ENCODE measurements at regions not wholly inside any gene's neighbourhood (a gene's known extent, or its start where the extent isn't known, plus 50 kb on each side); places are given as distances from the start of the nearest gene placed in this dataset.

DNA sequence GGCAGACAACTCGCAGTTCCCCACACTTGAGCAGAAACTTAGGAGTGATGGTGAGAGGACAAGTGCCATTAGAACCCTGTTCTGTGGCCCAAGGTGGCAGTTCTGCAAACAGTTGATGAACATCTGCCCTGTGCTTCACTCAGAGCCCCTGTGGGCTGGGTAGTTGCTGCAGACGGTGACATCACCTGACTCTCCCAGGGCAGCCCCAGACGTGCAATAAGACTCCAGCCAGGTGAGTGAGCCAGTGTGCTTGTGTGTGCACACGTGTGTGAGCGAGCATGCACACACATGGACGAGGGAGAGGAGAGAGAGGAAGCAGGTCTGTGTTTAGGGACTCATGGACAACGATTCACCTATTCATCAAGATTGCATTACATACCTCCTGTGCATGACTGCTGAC lies 136.0 kb upstream of the GLI2 start:
- Mint-ChIP-seq H3K4me3 (no peak overlapping the region), H3K27me3 (ENCODE audit: insufficient read depth) (no peaks in the 10 kb centered on the region), H3K9me3 (no peaks in the 10 kb centered on the region), H3K4me1 (ENCODE audit: low read depth) (no peaks in the 10 kb centered on the region), H3K36me3 (ENCODE audit: low read depth) (no peaks in the 10 kb centered on the region), H3K27ac (no peak overlapping the region)
- intact Hi-C loops (cut with micrococcal nuclease) = no loop called here
- DNase-seq (ENCODE audit: low spot score) = no peak

DNA sequence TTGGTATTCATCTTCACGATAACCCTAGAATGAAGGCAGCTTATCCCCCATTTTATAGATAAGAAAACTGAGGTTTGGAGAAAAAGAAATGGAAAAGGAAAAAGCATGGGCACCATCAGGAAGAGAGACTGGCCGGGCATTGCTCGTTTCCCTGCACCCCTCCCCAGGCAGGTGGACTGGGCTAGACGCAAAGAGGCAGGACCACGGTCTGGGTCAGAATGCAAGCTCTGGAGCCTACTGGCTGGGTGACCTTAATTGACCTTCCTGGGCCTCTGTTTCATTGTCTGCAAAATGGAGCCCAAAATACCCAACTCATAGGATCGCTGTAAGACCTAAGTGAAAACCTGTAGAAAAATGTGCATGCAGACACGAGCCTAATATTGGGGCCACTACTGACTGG lies 135.3 kb upstream of the GLI2 start:
- DNase-seq (ENCODE audit: low spot score) = no peak
- Mint-ChIP-seq H3K27me3 (ENCODE audit: insufficient read depth) (no peaks in the 10 kb centered on the region), H3K36me3 (ENCODE audit: low read depth) (no peaks in the 10 kb centered on the region), H3K27ac (no peak overlapping the region), H3K9me3 (no peaks in the 10 kb centered on the region), H3K4me1 (ENCODE audit: low read depth) (no peaks in the 10 kb centered on the region), H3K4me3 (no peak overlapping the region)
- intact Hi-C loops (cut with micrococcal nuclease) = no loop called here

DNA sequence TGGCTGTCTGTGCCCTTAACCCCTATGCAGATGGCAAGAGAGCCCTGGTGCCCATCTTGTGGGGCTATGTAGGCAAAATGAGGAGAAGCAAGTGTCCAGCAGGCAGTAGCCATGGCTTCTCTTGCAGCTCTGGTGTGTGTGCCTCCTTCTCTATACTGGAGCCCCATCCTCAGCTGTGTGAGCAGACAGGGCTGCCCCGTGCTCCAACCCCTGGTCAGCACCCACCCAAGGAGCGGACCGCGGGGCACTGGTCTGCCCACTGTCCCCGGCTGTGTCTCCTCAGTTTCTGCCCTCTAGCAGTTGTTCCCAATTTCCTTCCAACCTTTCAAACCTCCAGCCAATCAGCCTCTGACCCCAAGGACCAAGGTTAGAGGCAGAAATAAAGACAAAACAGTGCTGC lies 134.9 kb upstream of the GLI2 start:
- intact Hi-C loops (cut with micrococcal nuclease) = no loop called here
- H3K4me1 Mint-ChIP-seq (ENCODE audit: low read depth) = no peaks in the 10 kb centered on the region
- no peaks in the 10 kb centered on the region for H3K27me3 Mint-ChIP-seq (ENCODE audit: insufficient read depth)
- no peak overlapping the region for H3K27ac Mint-ChIP-seq
- no peak overlapping the region for H3K4me3 Mint-ChIP-seq
- no peaks in the 10 kb centered on the region for H3K9me3 Mint-ChIP-seq
- no peaks in the 10 kb centered on the region for H3K36me3 Mint-ChIP-seq (ENCODE audit: low read depth)
- DNase-seq (ENCODE audit: low spot score) = no peak

DNA sequence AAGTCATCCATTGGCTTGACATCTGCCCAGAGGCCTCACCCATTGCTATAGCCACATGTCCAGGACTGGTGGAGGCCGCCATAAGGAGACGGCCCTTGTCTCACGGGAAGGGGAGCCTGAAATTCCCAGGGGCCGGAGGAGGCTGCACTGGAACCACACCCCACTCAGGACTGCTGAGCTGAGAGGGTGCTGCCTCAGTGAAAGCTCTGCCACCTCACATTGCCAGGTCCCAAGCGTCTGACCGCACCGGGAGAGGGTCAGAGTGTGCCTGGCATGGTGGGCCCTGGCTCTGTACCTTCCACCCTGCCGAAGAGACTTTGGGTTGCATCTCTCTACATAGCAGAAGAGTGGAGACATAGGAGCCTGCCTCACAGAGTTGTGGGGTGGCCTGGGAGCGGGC lies 134.1 kb upstream of the GLI2 start:
- H3K27ac Mint-ChIP-seq = no peak overlapping the region
- no peaks in the 10 kb centered on the region for H3K27me3 Mint-ChIP-seq (ENCODE audit: insufficient read depth)
- H3K4me3 Mint-ChIP-seq = no peak overlapping the region
- H3K9me3 Mint-ChIP-seq = no peaks in the 10 kb centered on the region
- H3K4me1 Mint-ChIP-seq (ENCODE audit: low read depth) = no peaks in the 10 kb centered on the region
- H3K36me3 Mint-ChIP-seq (ENCODE audit: low read depth) = no peaks in the 10 kb centered on the region
- DNase-seq (ENCODE audit: low spot score) = no peak
- intact Hi-C loops (cut with micrococcal nuclease) = no loop called here

DNA sequence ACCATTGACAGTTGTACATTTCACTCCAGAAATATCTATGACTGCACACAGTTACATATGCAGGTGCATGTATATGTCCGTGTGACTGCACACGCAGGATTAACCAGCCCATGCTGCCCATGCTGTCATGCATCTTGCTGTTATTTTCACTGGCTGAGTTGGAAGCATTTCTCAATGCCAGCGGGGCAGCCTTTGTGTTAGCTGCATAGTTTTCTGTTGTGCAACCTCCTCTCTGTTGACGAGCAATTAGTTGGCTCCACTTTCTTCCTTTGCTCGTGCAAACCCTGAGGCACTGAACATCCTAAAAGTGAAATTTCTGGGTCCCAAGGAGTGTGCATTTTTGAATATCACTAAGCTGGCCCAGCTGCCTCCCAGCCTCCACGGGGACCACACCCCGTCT lies 133.4 kb upstream of the GLI2 start:
- Mint-ChIP-seq H3K9me3 (no peaks in the 10 kb centered on the region), H3K27me3 (ENCODE audit: insufficient read depth) (no peaks in the 10 kb centered on the region), H3K4me3 (no peak overlapping the region)

DNA sequence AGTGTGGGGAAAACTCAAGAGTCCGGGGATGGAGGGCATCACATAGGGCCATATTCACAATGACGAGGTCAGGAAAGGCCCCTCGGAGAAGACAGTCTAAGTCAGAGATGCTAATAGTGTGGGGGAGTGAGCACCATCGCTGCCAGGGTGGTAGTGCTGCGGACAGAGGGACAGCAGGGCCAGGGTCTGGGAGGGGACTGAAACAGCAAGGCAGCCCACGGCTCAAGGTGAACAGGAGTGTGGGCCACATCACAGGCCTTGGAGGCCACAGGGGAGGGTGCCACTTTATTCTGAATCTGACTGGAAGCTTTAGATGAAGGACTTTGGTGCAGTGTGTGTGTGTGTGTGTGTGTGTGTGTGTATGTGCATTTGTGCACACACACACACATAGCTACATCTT lies 130.9 kb upstream of the GLI2 start:
- no peak overlapping the region for H3K27ac Mint-ChIP-seq
- intact Hi-C loops (cut with micrococcal nuclease) = no loop called here
- no peaks in the 10 kb centered on the region for H3K4me1 Mint-ChIP-seq (ENCODE audit: low read depth)
- no peak overlapping the region for H3K4me3 Mint-ChIP-seq
- DNase-seq (ENCODE audit: low spot score) = no peak
- no peaks in the 10 kb centered on the region for H3K36me3 Mint-ChIP-seq (ENCODE audit: low read depth)
- H3K9me3 Mint-ChIP-seq = no peaks in the 10 kb centered on the region
- no peaks in the 10 kb centered on the region for H3K27me3 Mint-ChIP-seq (ENCODE audit: insufficient read depth)

More for the DNA sequence above, 133.4 kb upstream of the GLI2 start:
- Mint-ChIP-seq H3K27ac (no peak overlapping the region), H3K36me3 (ENCODE audit: low read depth) (no peaks in the 10 kb centered on the region), H3K4me1 (ENCODE audit: low read depth) (no peaks in the 10 kb centered on the region)
- intact Hi-C loops (cut with micrococcal nuclease) = no loop called here
- no peak for DNase-seq (ENCODE audit: low spot score)

DNA sequence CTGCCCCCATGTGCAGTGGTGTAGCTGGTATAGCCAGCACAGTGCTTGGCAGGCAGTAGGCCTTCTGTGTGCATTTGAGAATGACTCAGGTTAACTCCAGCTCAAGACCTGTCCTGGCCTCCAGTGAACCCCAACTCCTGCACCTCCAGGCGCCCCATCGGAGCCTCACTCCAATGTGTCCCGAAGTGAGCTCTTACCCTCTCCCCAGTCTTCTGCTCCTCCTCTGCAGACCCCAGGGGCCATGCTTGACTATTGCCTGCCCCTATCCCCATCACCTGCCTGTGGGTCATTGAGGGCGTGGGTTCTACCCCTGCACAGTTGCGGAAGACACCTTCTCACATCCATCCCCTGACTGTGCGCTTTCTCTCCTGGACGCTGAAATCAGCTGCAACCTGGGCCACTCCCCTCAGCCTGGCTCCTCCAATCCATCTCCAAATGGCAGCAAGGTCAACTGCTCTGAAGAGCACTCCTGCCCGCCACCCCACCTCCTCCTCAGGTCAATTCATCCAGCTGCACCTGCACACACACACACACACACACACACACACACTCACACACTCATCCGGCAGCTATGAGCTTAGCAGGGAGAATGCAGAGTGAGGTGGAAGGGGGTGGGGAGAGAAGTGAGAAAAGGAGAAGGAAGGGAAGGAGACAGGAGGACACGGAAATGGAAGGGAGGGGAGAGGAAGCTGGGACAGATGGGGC lies 130.3 kb upstream of the GLI2 start:
- no peaks in the 10 kb centered on the region for H3K9me3 Mint-ChIP-seq
- no peak for DNase-seq (ENCODE audit: low spot score)
- H3K4me1 Mint-ChIP-seq (ENCODE audit: low read depth) = no peaks in the 10 kb centered on the region
- H3K36me3 Mint-ChIP-seq (ENCODE audit: low read depth) = no peaks in the 10 kb centered on the region
- H3K27ac Mint-ChIP-seq = no peak overlapping the region
- intact Hi-C loops (cut with micrococcal nuclease) = no loop called here
- no peaks in the 10 kb centered on the region for H3K27me3 Mint-ChIP-seq (ENCODE audit: insufficient read depth)
- no peak overlapping the region for H3K4me3 Mint-ChIP-seq

DNA sequence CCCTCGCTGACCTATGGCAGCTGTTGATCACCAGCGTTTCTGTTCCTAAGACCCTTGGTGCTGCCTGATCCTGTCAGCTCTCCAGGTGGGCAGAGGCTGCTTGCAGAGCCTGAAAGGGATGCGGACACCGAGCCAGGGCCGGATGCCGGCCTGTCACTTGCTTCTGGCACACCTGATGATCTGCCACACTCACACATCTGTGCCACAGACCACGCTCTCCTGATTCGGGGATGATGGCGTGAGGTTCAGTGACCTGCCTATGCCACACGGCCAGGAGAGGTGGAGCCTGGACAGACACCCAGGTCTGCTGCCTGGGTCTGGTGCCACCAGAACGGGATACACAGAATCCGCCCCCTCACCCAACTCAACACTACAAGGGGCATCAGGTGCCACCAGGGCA lies 129.4 kb upstream of the GLI2 start:
- Mint-ChIP-seq H3K4me3 (no peak overlapping the region), H3K4me1 (ENCODE audit: low read depth) (no peaks in the 10 kb centered on the region), H3K9me3 (no peaks in the 10 kb centered on the region), H3K27me3 (ENCODE audit: insufficient read depth) (no peaks in the 10 kb centered on the region), H3K27ac (no peak overlapping the region), H3K36me3 (ENCODE audit: low read depth) (no peaks in the 10 kb centered on the region)
- intact Hi-C loops (cut with micrococcal nuclease) = no loop called here
- no peak for DNase-seq (ENCODE audit: low spot score)

DNA sequence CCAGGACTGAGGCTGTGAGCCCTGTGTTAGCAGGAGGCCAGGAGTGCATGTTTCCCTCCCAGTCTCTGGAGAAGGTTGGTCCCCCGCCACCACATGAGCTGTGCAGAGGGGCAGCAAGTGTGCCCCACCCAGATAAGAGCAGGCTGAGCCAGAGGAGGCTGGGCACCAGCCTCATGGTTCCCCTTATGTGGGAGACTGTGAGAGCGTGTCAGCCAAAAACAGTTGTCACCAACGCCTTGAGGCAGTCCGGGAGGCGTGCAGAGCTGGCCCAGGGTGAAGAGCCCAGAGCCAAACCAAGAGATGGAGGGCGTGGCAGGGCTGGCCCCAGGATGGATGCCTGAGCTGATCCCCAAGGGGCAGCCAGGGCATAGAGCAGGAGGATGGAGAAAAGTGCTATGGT lies 128.7 kb upstream of the GLI2 start:
- Mint-ChIP-seq H3K27ac (no peak overlapping the region), H3K27me3 (ENCODE audit: insufficient read depth) (no peaks in the 10 kb centered on the region), H3K9me3 (no peaks in the 10 kb centered on the region), H3K4me3 (no peak overlapping the region), H3K36me3 (ENCODE audit: low read depth) (no peaks in the 10 kb centered on the region), H3K4me1 (ENCODE audit: low read depth) (no peaks in the 10 kb centered on the region)
- DNase-seq (ENCODE audit: low spot score) = no peak
- intact Hi-C loops (cut with micrococcal nuclease) = no loop called here

DNA sequence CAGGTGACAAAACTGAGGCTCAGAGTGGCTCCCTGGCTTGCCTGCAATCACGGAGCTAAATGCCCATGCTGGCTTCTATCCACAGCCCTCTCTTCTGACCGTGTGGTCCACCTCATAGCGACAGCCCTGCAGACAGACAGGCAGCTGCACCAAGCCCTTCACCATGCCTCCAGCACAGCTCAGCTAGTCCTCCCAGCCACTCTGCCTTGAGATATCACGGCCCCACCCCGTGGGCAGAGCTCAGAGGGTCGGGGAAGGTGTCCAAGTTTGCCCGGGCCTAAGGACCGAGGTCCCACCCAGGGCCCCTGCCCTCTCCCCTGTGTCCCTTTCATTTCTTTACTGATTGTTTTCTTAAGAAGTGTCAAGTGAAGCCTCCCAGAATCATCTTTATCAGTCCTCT lies 128.2 kb upstream of the GLI2 start:
- intact Hi-C loops (cut with micrococcal nuclease) = no loop called here
- H3K27ac Mint-ChIP-seq = no peak overlapping the region

DNA sequence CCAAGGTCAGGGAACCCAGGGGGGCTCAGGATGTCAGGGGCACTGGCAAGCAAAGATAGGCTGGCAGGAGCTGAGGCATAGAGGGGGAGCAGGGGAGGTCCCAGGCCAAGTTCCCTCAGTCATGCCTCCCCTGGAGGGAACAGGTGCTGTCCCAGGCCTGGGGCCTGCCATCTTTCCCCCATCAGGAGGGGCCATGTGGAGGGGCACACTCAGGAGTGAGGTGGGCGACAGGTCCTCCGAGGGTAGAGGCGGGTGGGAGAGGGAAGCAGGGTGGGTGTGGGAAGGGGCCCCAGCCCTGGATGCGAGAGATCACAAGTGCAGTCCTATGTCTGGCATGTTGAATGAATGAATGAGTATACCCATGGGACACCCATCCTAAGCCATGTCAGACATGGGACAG lies 127.7 kb upstream of the GLI2 start:
- Mint-ChIP-seq H3K4me3 (no peak overlapping the region), H3K4me1 (ENCODE audit: low read depth) (no peaks in the 10 kb centered on the region), H3K27me3 (ENCODE audit: insufficient read depth) (no peaks in the 10 kb centered on the region), H3K36me3 (ENCODE audit: low read depth) (no peaks in the 10 kb centered on the region), H3K9me3 (no peaks in the 10 kb centered on the region), H3K27ac (no peak overlapping the region)
- intact Hi-C loops (cut with micrococcal nuclease) = no loop called here
- no peak for DNase-seq (ENCODE audit: low spot score)

More for the DNA sequence above, 128.2 kb upstream of the GLI2 start:
- no peaks in the 10 kb centered on the region for H3K36me3 Mint-ChIP-seq (ENCODE audit: low read depth)
- H3K9me3 Mint-ChIP-seq = no peaks in the 10 kb centered on the region
- no peak overlapping the region for H3K4me3 Mint-ChIP-seq
- H3K4me1 Mint-ChIP-seq (ENCODE audit: low read depth) = no peaks in the 10 kb centered on the region
- no peak for DNase-seq (ENCODE audit: low spot score)
- no peaks in the 10 kb centered on the region for H3K27me3 Mint-ChIP-seq (ENCODE audit: insufficient read depth)

DNA sequence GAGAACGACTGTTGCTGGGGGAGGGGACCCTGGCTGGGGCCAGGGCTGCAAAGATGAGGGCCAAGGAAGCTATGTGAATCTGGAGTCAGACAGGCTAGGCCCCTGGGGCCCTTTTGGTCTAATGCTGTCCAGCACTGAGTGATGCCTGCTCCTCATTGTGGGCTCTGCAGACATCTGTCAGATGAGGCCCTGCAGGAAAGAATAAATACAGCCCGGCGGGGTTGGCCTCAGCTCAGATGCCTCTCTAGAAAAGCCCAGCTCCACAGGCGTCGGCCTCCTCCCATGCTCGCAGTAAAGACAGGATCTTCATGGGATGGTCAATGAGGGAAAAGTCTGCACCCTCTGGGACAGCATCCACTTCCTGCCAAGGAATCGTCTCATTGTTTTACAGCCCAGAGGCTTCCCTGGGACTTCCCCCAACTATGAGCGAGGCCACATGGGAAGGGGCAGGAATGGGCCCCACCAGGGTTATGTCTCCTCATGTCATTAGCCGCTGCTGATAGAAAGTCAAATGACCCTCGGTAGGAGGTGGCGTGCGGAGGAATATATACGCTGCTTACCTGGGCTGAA lies 125.8 kb upstream of the GLI2 start:
- H3K4me1 Mint-ChIP-seq (ENCODE audit: low read depth) = no peaks in the 10 kb centered on the region
- H3K27ac Mint-ChIP-seq = no peak overlapping the region
- no peak overlapping the region for H3K4me3 Mint-ChIP-seq
- H3K36me3 Mint-ChIP-seq (ENCODE audit: low read depth) = no peaks in the 10 kb centered on the region
- no peaks in the 10 kb centered on the region for H3K27me3 Mint-ChIP-seq (ENCODE audit: insufficient read depth)
- H3K9me3 Mint-ChIP-seq = no peaks in the 10 kb centered on the region
- intact Hi-C loops (cut with micrococcal nuclease) = no loop called here
- DNase-seq (ENCODE audit: low spot score) = no peak

DNA sequence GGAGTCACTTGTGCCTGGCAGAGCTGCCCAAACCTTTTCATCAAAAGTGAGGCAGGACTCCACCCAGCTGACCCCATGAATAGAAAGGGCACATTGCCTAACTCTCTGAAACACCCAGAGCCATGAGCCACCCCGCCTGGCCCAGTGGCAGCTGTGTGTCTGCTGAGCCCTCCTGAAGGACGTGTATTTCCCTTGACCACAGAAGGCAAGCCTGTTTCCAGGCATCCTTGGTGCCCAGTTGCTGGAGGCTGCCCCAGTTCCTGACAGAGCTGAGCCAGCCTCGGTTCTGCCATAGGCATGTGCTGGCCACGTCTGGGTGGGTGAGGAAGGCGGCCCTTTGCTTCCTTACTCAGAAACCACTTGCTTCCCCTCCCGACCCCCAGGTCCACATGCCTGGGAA lies 124.7 kb upstream of the GLI2 start:
- Mint-ChIP-seq H3K27me3 (ENCODE audit: insufficient read depth) (no peaks in the 10 kb centered on the region), H3K36me3 (ENCODE audit: low read depth) (no peaks in the 10 kb centered on the region), H3K4me3 (no peak overlapping the region), H3K27ac (no peak overlapping the region), H3K4me1 (ENCODE audit: low read depth) (no peaks in the 10 kb centered on the region), H3K9me3 (no peaks in the 10 kb centered on the region)
- intact Hi-C loops (cut with micrococcal nuclease) = no loop called here
- DNase-seq (ENCODE audit: low spot score) = no peak

DNA sequence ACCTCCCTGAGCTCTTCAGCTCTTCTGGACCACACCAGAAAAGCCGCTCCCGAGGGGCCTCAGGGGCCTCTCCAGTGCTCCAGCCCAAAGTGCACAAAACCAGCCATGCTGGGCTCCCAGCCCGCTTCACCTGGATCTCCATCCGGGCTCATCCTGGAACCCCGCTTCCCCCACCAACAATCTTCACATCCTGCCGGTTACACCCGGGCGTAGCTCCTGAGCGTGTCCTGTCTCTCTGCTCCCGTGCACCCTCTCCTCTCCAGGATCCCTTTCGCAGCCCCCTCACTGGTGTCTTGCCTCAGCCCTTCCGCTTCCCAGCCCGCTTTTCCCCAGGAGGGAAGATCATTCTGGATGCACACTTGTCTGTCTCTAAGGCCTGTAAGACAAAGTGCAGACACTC lies 123.7 kb upstream of the GLI2 start:
- no peak overlapping the region for H3K4me3 Mint-ChIP-seq
- H3K4me1 Mint-ChIP-seq (ENCODE audit: low read depth) = no peaks in the 10 kb centered on the region
- no peaks in the 10 kb centered on the region for H3K36me3 Mint-ChIP-seq (ENCODE audit: low read depth)
- no peak for DNase-seq (ENCODE audit: low spot score)
- intact Hi-C loops (cut with micrococcal nuclease) = no loop called here
- no peaks in the 10 kb centered on the region for H3K9me3 Mint-ChIP-seq
- no peaks in the 10 kb centered on the region for H3K27me3 Mint-ChIP-seq (ENCODE audit: insufficient read depth)
- H3K27ac Mint-ChIP-seq = no peak overlapping the region
